ENCODE measurements at regions not wholly inside any gene's neighbourhood (a gene's known extent, or its start where the extent isn't known, plus 50 kb on each side); places are given as distances from the start of the nearest gene placed in this dataset.

GRCh38 chr20:16902662-16903061 lies 154.5 kb downstream of the OTOR start:
- H3K27ac ChIP-seq = no peak overlapping the region
- no peak overlapping the region for H3K4me3 ChIP-seq
- 93% methylated on average over 2 of the region's 2 CpGs for WGBS
- H3K36me3 ChIP-seq = no peaks in the 10 kb centered on the region
- TF ChIP-seq POLR2AphosphoS5 (IDR thresholded peaks at IDR 0.05) (no peak), POLR2A (IDR thresholded peaks at IDR 0.05) (no peak)
- TF ChIP-seq, protein P1, sequence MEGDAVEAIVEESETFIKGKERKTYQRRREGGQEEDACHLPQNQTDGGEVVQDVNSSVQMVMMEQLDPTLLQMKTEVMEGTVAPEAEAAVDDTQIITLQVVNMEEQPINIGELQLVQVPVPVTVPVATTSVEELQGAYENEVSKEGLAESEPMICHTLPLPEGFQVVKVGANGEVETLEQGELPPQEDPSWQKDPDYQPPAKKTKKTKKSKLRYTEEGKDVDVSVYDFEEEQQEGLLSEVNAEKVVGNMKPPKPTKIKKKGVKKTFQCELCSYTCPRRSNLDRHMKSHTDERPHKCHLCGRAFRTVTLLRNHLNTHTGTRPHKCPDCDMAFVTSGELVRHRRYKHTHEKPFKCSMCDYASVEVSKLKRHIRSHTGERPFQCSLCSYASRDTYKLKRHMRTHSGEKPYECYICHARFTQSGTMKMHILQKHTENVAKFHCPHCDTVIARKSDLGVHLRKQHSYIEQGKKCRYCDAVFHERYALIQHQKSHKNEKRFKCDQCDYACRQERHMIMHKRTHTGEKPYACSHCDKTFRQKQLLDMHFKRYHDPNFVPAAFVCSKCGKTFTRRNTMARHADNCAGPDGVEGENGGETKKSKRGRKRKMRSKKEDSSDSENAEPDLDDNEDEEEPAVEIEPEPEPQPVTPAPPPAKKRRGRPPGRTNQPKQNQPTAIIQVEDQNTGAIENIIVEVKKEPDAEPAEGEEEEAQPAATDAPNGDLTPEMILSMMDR (IDR thresholded peaks at IDR 0.05) = no peak
- H3K9me3 ChIP-seq = no peaks in the 10 kb centered on the region
- no peaks in the 10 kb centered on the region for H3K4me1 ChIP-seq (replicated peaks)
- intact Hi-C loops (cut with DNase I) = no loop called here
- no peak for DNase-seq (ENCODE audit: low spot score)
- no peaks in the 10 kb centered on the region for H3K27me3 ChIP-seq (replicated peaks; ENCODE audit: insufficient read depth)

- Histone ChIP-seq H3K27ac (no peak overlapping the region), H3K4me1 (replicated peaks) (no peaks in the 10 kb centered on the region), H3K9me3 (no peaks in the 10 kb centered on the region), H3K36me3 (no peaks in the 10 kb centered on the region), H3K4me3 (no peak overlapping the region), H3K27me3 (replicated peaks; ENCODE audit: insufficient read depth) (no peaks in the 10 kb centered on the region)
- WGBS = 51% methylated on average over 5 of the region's 5 CpGs
- intact Hi-C loops (cut with DNase I) = no loop called here
- DNase-seq (ENCODE audit: low spot score) = no peak
- TF ChIP-seq, protein P1 (IDR thresholded peaks at IDR 0.05) = no peak
- TF ChIP-seq POLR2A (IDR thresholded peaks at IDR 0.05) (no peak), POLR2AphosphoS5 (IDR thresholded peaks at IDR 0.05) (no peak)
Observed at GRCh38 chr20:16904751-16905150, 156.6 kb downstream of the OTOR start.

- Histone ChIP-seq H3K4me1 (replicated peaks) (no peaks in the 10 kb centered on the region), H3K27ac (no peak overlapping the region), H3K4me3 (no peak overlapping the region), H3K9me3 (no peaks in the 10 kb centered on the region), H3K27me3 (replicated peaks; ENCODE audit: insufficient read depth) (no peaks in the 10 kb centered on the region), H3K36me3 (no peaks in the 10 kb centered on the region)
- intact Hi-C loops (cut with DNase I) = no loop called here
- WGBS = 83% methylated on average over 1 of the region's 1 CpG
- TF ChIP-seq POLR2A (IDR thresholded peaks at IDR 0.05) (no peak), POLR2AphosphoS5 (IDR thresholded peaks at IDR 0.05) (no peak)
- TF ChIP-seq, protein P1 (IDR thresholded peaks at IDR 0.05) = no peak
- DNase-seq (ENCODE audit: low spot score) = no peak
Observed at GRCh38 chr20:16914277-16914676, 166.1 kb downstream of the OTOR start.

- no peak for DNase-seq (ENCODE audit: low spot score)
- Histone ChIP-seq H3K36me3 (no peaks in the 10 kb centered on the region), H3K4me3 (no peak overlapping the region), H3K27me3 (replicated peaks; ENCODE audit: insufficient read depth) (no peaks in the 10 kb centered on the region), H3K4me1 (replicated peaks) (no peaks in the 10 kb centered on the region), H3K27ac (no peak overlapping the region), H3K9me3 (no peaks in the 10 kb centered on the region)
- TF ChIP-seq, protein P1 (IDR thresholded peaks at IDR 0.05) = no peak
- no peak for TF ChIP-seq POLR2A (IDR thresholded peaks at IDR 0.05)
- TF ChIP-seq POLR2AphosphoS5 (IDR thresholded peaks at IDR 0.05) = no peak
- intact Hi-C loops (cut with DNase I) = no loop called here
- WGBS = 88% methylated on average over 1 of the region's 1 CpG
Observed at GRCh38 chr20:16916165-16916564, 168.0 kb downstream of the OTOR start.

DNA sequence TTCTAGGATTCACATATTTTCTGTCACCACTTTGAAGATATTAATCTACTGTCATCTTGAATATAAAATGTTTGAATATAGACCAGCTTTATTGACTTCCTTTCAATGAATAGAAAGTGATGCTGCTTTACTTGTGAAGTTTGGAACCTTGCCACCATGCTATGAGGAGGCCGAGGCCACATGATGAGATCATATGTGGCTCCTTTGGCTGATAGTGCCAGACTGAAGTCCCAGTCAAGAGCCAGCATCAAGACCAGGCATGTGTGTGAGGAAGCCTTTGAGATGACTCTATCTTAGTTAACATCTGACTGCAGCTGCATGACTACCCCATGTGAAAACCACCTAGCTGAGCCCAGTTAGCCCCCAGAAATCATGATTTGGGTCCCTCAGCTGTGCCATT lies 169.5 kb downstream of the OTOR start:
- intact Hi-C loops (cut with DNase I) = no loop called here
- no peak for TF ChIP-seq POLR2A (IDR thresholded peaks at IDR 0.05)
- TF ChIP-seq, protein P1 (IDR thresholded peaks at IDR 0.05) = no peak
- TF ChIP-seq POLR2AphosphoS5 (IDR thresholded peaks at IDR 0.05) = no peak
- Histone ChIP-seq H3K4me3 (no peak overlapping the region), H3K9me3 (no peaks in the 10 kb centered on the region), H3K27ac (no peak overlapping the region), H3K4me1 (replicated peaks) (no peaks in the 10 kb centered on the region), H3K36me3 (no peaks in the 10 kb centered on the region), H3K27me3 (replicated peaks; ENCODE audit: insufficient read depth) (no peaks in the 10 kb centered on the region)
- DNase-seq (ENCODE audit: low spot score) = no peak
- WGBS = 25% methylated on average over 1 of the region's 1 CpG
